ENCODE measurements at regions not wholly inside any gene's neighbourhood (a gene's known extent, or its start where the extent isn't known, plus 50 kb on each side); places are given as distances from the start of the nearest gene placed in this dataset.

DNA sequence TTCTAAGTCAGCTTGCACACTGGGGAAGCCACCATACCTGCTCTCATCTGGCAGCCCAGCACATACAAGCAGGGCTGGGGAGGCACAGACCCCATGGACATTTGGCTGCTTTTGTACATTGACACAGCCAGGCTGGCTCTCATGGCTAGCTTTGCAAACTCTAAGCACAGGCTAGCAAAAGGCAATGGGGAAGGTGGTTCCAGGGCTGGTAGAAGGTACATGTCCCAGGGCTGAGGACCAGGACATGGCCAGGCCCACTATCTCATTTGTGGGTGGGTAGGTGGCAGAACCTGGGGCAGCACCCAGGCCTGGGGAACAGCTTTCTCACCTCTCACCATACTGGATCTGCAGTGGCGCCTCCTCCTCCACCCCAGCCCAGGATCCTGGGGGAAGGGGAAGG is 90.9 kb downstream of the HS1BP3 start:
- DNase-seq (ENCODE audit: low read depth) = no peak

DNA sequence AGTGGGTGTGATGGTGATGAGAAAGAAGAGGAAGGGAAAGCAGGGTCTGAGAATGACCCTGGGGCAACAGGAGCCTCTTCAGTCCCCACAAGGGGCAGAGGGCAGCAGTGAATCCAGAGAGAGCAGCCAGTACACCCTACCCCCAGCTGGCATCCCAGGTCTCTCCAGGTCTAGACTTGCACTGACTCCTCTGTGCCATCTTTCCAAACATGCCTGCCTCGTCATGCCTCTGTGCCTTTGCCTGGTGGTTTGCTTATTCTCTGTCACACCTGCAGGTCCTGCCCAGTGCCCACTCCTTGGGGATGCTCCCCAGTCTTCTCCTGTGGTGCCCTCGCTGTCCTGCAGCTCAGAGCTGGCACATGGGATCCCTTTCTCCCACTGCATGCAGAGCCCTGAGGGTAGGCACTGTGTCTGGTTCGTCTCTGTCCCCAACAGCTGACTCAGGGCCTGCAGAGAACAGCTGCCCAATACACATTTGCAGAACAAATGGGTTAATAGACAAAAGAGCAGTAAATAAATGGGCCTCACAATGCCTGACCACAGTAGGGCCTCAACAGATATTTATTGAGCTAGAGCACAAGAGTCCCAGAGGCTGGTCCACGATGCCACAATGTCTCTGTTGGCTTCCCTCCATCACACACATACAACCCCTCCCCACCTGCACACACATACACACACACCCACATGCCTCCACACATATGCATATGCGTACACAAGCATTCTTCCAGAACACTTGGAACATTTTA is 89.8 kb downstream of the HS1BP3 start:
- no peak for DNase-seq (ENCODE audit: low read depth)

DNA sequence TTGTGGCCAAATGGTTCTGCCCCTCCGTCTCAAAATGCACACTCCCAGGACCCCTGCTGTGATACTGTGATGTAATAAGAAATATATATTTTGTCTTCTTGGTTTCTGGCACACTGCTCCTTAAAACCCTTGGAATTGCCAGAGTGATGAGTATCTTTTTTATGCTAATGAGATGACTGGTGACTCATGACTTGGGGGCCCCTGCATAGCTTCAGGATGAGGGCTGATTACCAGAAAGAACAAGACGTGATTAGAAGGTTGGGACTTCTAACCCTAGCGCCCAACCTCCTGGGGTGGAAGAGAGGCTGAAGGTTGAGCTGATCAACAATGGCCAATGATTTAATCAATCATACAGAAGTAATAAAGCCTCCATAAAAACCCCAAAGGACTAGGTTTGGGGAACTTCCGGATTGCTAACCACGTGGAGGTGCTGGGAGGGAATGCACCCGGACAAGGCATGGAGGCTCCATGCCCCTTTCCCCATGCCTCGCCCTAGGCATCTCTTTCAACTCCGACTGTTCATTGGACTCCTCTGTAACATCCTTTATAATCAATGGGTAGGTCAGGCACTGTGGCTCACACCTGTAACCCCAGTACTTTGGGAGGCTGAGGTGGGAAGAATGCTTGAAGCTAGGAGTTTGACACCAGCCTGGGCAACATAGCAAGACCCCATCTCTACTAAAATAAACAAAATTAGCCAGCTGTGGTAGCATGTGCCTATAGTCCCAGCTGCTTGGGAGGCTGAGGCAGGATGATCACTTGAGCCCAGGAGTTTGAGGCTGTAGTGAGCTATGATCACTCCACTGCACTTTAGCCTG is 89.1 kb downstream of the HS1BP3 start:
- peak; percentile 69 for DNase-seq (ENCODE audit: low read depth)

DNA sequence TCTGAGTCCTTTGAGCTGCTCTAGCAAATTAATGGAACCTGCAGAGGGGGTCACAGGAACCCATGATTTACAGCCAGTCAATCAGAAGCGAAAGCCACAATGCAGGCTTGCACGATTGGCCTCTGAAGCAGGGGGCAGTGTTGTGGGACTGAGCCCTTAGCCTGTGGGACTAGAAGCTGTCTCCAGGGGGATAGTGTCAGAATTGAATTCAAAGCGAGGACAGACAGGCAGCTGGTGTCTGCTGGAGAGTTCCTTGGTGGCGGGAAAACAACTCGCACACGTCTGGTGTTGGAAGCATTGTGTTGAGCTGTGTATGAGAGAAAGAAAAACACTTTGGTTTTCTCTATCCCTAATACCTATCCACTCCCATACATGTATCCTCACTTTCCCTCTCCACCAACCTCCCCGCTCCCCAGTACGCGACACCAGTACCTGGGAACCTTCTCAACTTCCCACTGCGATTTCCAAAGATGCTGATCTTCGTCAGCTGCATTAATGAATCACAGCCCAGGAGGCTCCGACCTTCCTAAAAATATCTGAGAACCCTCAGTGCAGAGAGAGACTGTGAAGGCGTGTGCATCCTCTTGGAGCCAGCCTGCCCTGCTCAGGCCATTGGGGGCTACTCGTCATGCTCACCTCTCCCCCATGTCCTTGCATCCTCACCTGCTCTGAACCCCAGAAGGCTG is 88.2 kb downstream of the HS1BP3 start:
- DNase-seq (ENCODE audit: low read depth) = no peak

DNA sequence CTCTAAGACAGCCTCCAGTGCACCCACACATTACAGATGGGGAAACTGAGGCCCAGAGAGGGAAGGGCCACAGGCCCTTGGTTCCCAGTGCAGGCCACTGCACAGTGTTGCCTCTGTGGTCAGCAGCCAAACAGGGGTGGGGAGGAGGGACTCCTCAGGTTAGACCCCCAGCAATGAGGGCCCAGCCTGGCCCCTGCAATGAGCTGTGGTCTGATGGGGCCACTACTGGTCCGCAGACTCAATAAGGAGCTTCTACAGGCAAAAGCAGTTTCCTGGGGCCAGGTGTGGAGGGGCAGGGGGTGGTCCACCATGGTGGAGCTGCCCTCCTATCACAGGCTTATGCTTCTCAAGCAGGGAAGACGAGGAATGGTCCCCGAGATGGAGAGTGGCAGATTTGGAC is 87.6 kb downstream of the HS1BP3 start:
- no peak for DNase-seq (ENCODE audit: low read depth)

DNA sequence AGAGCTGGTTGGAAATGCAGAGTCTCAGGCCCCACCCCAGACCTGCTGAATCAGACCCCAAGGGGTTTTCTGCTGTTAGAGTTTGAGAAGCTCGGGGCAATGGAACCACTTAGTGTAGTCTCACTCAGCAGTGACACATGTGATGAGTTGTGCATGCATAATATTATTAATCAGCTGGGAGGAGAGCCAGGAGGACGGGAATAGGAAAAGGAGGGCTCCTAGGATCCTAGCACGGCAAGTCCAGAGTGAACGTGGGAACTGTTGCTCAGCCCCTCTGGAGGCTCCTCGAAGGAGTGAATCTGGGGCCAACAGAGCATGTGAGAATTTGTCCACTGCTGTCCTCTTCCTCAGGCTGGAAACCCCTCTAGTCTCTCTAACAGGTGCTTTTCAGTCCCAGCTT is 87.1 kb downstream of the HS1BP3 start:
- DNase-seq (ENCODE audit: low read depth) = no peak

DNA sequence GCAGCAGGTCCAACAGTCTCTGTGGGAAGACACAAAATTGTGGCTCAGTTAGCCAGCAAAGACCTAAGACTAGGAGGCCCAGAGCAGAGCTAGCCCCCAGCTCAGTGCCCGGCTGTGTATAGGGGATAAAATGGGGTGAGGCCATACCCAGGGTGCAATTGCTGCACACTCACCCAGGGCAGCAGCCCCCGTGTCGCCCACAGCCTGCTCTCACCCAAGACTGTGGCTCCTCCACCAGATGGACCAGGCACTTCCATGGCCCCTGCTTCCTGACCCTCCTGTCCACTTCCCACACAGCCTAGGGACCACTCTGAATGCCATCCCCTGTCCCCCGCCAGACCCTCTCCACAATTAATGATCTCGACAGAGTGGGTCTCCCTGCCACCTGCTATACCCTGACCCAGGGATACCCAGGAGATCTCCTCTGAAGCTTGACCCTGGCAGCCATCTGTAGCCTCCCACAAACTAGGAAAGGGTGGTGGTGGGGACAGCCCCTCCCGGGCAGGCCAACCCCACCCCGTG is 85.7 kb downstream of the HS1BP3 start:
- DNase-seq (ENCODE audit: low read depth) = no peak

DNA sequence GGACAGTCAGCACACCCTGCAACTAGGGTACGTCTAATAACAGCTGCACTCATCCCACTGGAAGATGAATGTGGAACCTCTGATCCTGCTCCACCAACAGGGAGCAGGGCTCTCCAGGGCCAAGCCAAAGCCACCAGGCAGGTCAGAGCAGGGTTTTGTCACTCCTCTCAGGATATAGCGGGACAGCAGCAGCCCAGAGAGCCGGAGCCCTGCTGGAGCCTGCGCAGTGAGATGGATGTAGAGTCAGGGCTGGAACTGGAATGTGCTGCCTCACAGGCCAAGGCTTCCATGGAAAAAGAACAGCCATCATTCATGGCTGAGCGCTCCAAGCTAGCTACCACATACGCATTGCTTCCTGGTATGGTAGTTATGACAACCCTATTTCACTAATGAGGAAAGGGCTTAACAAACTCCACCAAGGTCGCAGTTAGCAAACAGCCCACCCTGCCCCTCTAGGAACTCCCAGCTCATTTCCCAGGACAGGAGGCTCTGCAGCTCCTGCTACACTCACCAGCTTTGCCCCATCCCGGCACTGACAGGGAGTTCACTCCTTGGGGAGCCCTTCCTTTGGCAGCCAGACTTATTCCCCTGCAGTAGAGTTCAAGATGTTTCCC is 85.2 kb downstream of the HS1BP3 start:
- DNase-seq (ENCODE audit: low read depth) = peak; percentile 83

DNA sequence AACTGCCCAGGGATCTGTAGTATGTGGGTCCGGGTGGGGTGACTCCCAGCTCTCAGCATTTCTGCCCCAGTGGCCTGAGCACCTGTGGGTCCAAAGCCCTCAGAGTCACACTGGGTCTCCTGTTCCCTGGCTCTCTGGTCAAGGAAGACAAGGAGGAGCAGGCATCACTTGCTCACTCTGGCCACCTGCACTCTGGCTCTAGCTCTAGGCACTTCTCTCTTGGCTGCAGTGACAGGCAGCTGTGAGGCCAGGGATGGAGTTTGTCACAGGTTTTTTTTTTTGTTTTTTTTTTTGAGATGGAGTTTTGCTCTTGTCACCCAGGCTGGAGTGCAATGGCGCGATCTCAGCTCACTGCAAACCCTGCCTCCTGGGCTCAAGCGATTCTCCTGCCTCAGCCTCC is 84.6 kb downstream of the HS1BP3 start:
- DNase-seq (ENCODE audit: low read depth) = no peak

DNA sequence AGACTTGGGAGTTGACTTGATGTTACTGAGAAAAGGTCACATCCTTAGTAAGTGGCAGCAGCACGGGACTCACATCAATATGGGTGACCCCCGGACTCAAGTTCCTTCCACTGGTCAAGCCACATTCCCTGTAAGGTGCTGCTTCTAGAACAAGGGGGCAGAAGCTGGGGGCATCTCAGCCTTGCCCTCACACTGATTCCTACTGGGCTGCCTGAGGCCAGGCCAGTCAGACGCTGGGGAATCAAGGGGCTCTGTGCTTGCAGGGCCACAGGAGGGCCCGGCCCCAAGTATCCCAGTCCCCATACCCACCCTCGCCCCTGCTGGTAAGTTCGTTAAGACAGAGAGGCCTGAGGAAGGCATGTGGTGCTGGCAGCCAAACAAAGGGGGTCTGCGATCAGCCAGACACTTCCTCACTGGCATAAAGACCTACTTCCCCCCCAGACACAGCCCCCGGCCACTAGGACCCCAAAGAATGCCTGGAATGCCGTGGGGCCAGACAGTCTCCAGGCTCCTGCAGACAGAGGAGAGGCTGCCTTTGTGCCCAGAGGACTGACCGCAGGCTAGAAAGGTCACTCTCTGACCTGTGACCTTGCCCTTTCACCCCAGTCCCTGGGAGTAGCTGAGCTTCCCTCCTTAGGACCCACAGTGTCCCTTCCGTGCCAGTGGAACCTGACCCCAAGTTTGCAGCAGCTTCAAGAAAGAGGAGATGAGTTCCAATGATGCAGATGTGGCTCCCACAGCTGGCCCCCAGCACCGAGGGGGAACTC is 83.6 kb downstream of the HS1BP3 start:
- no peak for DNase-seq (ENCODE audit: low read depth)

Data from renal cortical epithelial cell (primary cell).